Transverse colon (tissue), 4 donors: ENCODE measurements at regions not wholly inside any gene's neighbourhood (a gene's known extent, or its start where the extent isn't known, plus 50 kb on each side); places are given as distances from the start of the nearest gene placed in this dataset.

Experiments
- POLR2AphosphoS5 ChIP-seq, 3 donors: sonication (generic); formaldehyde crosslinking; IDR thresholded peaks; one replicate each; pipeline ENCODE4 v1.6.1; 2016; ENCODE audit warnings: antibody characterized with exemption in 3 of 3
- TF ChIP-seq, protein P1 (sequence below), 5 experiments: fragments of 200-600 bp in 3 of 5; fragments of 450-650 bp in 2 of 5; sonication (generic) in 3 of 5; IDR thresholded peaks; 1 replicate in 2 of 5; 2 replicates in 3 of 5; pipeline ENCODE4 v1.5.1; 2016 to 2017; ENCODE audit warnings: antibody characterized with exemption in 5 of 5, inconsistent platforms in 3 of 5, mild to moderate bottlenecking in 2 of 5, moderate library complexity in 1 of 5

- TF ChIP-seq, protein P1, sequence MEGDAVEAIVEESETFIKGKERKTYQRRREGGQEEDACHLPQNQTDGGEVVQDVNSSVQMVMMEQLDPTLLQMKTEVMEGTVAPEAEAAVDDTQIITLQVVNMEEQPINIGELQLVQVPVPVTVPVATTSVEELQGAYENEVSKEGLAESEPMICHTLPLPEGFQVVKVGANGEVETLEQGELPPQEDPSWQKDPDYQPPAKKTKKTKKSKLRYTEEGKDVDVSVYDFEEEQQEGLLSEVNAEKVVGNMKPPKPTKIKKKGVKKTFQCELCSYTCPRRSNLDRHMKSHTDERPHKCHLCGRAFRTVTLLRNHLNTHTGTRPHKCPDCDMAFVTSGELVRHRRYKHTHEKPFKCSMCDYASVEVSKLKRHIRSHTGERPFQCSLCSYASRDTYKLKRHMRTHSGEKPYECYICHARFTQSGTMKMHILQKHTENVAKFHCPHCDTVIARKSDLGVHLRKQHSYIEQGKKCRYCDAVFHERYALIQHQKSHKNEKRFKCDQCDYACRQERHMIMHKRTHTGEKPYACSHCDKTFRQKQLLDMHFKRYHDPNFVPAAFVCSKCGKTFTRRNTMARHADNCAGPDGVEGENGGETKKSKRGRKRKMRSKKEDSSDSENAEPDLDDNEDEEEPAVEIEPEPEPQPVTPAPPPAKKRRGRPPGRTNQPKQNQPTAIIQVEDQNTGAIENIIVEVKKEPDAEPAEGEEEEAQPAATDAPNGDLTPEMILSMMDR (IDR thresholded peaks at IDR 0.05) = peak in 1 of 5 experiments; percentile 13
- no peak for TF ChIP-seq POLR2AphosphoS5 (IDR thresholded peaks at IDR 0.05)
Measured at GRCh38 chr13:92967923-92968322, 258.7 kb upstream of the GPC6 start.
